Right lobe of liver (tissue), 6 donors: ENCODE measurements at regions not wholly inside any gene's neighbourhood (a gene's known extent, or its start where the extent isn't known, plus 50 kb on each side); places are given as distances from the start of the nearest gene placed in this dataset.

Source experiments
- ATAC-seq, 4 donors: fragments of 200-7000 bp; cut with Tn5 transposase; one replicate each; pipeline ENCODE4 v1.9.1; 2020; ENCODE audit warnings: mild to moderate bottlenecking in 4 of 4, moderate library complexity in 4 of 4
- DNase-seq, 3 donors: peaks; one replicate each; pipeline ENCODE4 v3.0.0-alpha.2; 2020
- H3K27ac ChIP-seq, 3 donors: fragments of 200-600 bp; one replicate each; pipeline ENCODE4 v1.8.0; 2022
- H3K27me3 ChIP-seq, 2 donors: fragments of 200-600 bp; one replicate each; pipeline ENCODE4 v1.8.0; 2022
- H3K36me3 ChIP-seq, 4 donors: fragments of 200-600 bp; sonication (generic) in 1 of 4; one replicate each; pipeline versions ENCODE4 v1.5.1 to v1.8.0; 2017 to 2022; ENCODE audit warnings: control low read depth in 1 of 4
- H3K4me1 ChIP-seq, 4 donors: fragments of 200-600 bp; sonication (generic) in 1 of 4; one replicate each; pipeline versions ENCODE4 v1.5.1 to v1.8.0; 2017 to 2022; ENCODE audit warnings: control low read depth in 1 of 4
- H3K4me3 ChIP-seq, 3 donors: fragments of 200-600 bp; one replicate each; pipeline ENCODE4 v1.8.0; 2022
- H3K9me3 ChIP-seq, 4 donors: fragments of 200-600 bp; sonication (generic) in 1 of 4; one replicate each; pipeline versions ENCODE4 v1.5.1 to v1.8.0; 2017 to 2022; ENCODE audit warnings: control low read depth in 1 of 4
- POLR2A ChIP-seq: fragments of 450-650 bp; IDR thresholded peaks from one replicate; pipeline ENCODE4 v1.6.1; 2017; ENCODE audit warnings: antibody characterized with exemption, mild to moderate bottlenecking
- WGBS: methylation state at CpG from one replicate; pipeline ENCODE4 v1.1.6; 2018; ENCODE audit warnings: low coverage, low lambda C conversion rate; ENCODE audit not compliant: insufficient coverage; ENCODE audit errors: missing lambda C conversion rate; 5-methylcytosine and 5-hydroxymethylcytosine counted together
- intact Hi-C, 2 donors: fragments of 100-400 bp; cut with DNase I; formaldehyde crosslinking; loops; one replicate each; pipeline versions ENCODE4 v1.11.2 to v1.14.1; 2022
- TF ChIP-seq, protein P1 (sequence below), 4 donors: fragments of 200-600 bp in 3 of 4; fragments of 450-650 bp in 1 of 4; IDR thresholded peaks; one replicate each; pipeline versions ENCODE4 v1.5.1 to v1.8.0; 2016 to 2022; ENCODE audit warnings: antibody characterized with exemption in 4 of 4, mild to moderate bottlenecking in 2 of 4
- donor health status: DM: no; HTN: yes; CAD: no.
- donor health status: DM: no; HTN: no; CAD: no.
- donor health status: DM: no; HTN: no; CAD: no.
- donor health status: DM: no; HTN: yes; CAD: no.
- donor health status: DM: no; HTN: yes; CAD: no.

GRCh38 chr12:93166541-93167307, 211.0 kb upstream of the NUDT4 start:
- Histone ChIP-seq H3K27me3 (no peaks in the 10 kb centered on the region), H3K4me3 (no peak overlapping the region), H3K27ac (no peak overlapping the region), H3K9me3 (no peaks in the 10 kb centered on the region), H3K4me1 (no peaks in the 10 kb centered on the region), H3K36me3 (no peaks in the 10 kb centered on the region)
- TF ChIP-seq POLR2A, result no peak
- TF ChIP-seq, protein P1, sequence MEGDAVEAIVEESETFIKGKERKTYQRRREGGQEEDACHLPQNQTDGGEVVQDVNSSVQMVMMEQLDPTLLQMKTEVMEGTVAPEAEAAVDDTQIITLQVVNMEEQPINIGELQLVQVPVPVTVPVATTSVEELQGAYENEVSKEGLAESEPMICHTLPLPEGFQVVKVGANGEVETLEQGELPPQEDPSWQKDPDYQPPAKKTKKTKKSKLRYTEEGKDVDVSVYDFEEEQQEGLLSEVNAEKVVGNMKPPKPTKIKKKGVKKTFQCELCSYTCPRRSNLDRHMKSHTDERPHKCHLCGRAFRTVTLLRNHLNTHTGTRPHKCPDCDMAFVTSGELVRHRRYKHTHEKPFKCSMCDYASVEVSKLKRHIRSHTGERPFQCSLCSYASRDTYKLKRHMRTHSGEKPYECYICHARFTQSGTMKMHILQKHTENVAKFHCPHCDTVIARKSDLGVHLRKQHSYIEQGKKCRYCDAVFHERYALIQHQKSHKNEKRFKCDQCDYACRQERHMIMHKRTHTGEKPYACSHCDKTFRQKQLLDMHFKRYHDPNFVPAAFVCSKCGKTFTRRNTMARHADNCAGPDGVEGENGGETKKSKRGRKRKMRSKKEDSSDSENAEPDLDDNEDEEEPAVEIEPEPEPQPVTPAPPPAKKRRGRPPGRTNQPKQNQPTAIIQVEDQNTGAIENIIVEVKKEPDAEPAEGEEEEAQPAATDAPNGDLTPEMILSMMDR (IDR thresholded peaks at IDR 0.05), result no peak
- ATAC-seq (no peak), DNase-seq (no peak)
- 85% methylated on average over 7 of the region's 7 CpGs for WGBS
- intact Hi-C loops, result no loop called here

GRCh38 chr12:93167331-93167730, 210.4 kb upstream of the NUDT4 start:
- H3K27ac ChIP-seq, result no peak overlapping the region
- no peaks in the 10 kb centered on the region for H3K4me1 ChIP-seq
- no peak for ATAC-seq
- TF ChIP-seq, protein P1 (IDR thresholded peaks at IDR 0.05), result no peak
- no peak for TF ChIP-seq POLR2A
- intact Hi-C loops, result no loop called here
- H3K4me3 ChIP-seq, result no peak overlapping the region
- H3K36me3 ChIP-seq, result no peaks in the 10 kb centered on the region
- WGBS, result 94% methylated on average over 2 of the region's 2 CpGs
- H3K9me3 ChIP-seq, result no peaks in the 10 kb centered on the region
- no peak for DNase-seq
- no peaks in the 10 kb centered on the region for H3K27me3 ChIP-seq

GRCh38 chr12:93167841-93168492, 209.8 kb upstream of the NUDT4 start:
- H3K9me3 ChIP-seq, result no peaks in the 10 kb centered on the region
- H3K4me1 ChIP-seq, result no peaks in the 10 kb centered on the region
- TF ChIP-seq, protein P1 (IDR thresholded peaks at IDR 0.05), result no peak
- TF ChIP-seq POLR2A, result no peak
- intact Hi-C loops, result no loop called here
- DNase-seq, result no peak
- peak; percentile 53 to 79 (median 60) for ATAC-seq
- peak overlapping the region in 1 of 3 donors; percentile 28 for H3K27ac ChIP-seq
- H3K27me3 ChIP-seq, result no peaks in the 10 kb centered on the region
- peak overlapping the region; percentile 22 to 58 (median 56) for H3K4me3 ChIP-seq
- no peaks in the 10 kb centered on the region for H3K36me3 ChIP-seq
- WGBS, result 11% methylated on average over 16 of the region's 16 CpGs

DNA sequence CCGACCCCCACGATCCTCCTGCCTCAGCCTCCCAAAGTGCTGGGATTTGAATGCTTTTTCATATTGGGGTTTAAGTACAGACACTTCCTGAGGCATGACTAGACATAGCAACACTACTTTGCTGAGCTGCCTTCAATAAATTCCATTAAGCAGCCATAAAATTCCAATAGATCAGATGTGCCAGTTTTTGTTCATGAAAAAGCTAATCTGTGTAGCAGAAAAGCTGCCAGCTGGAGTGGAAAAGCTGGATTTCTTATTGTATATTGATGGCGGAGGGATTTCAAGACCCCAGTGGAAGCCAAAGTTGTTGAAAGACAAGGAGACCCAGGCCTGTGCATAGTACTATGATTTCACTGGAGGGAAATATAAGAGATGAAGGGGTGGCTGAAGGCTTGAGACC, 209.0 kb upstream of the NUDT4 start:
- DNase-seq (no peak), ATAC-seq (no peak)
- intact Hi-C loops, result no loop called here
- Histone ChIP-seq H3K9me3 (no peaks in the 10 kb centered on the region), H3K4me1 (peaks cover 0 to 3% (median 0%) of the 10 kb centered on the region in 4 donors), H3K27ac (no peak overlapping the region), H3K27me3 (no peaks in the 10 kb centered on the region), H3K4me3 (peak overlapping the region in 2 of 3 donors; percentile 56 to 58), H3K36me3 (no peaks in the 10 kb centered on the region)
- TF ChIP-seq, protein P1 (IDR thresholded peaks at IDR 0.05), result no peak
- TF ChIP-seq POLR2A, result no peak
- WGBS, result 100% methylated on average over 2 of the region's 3 CpGs
